ENCODE measurements at regions not wholly inside any gene's neighbourhood (a gene's known extent, or its start where the extent isn't known, plus 50 kb on each side); places are given as distances from the start of the nearest gene placed in this dataset.

- TF ChIP-seq CTCF (IDR thresholded peaks at IDR 0.05), result no peak
- no peak for TF ChIP-seq POLR2A (IDR thresholded peaks at IDR 0.05)
- no peak for TF ChIP-seq EP300 (IDR thresholded peaks at IDR 0.05)
Observed at GRCh38 chr12:30019366-30020140, 235.8 kb upstream of the TMTC1 start.

Data from gastroesophageal sphincter (tissue), 3 donors.